ENCODE measurements at regions not wholly inside any gene's neighbourhood (a gene's known extent, or its start where the extent isn't known, plus 50 kb on each side); places are given as distances from the start of the nearest gene placed in this dataset.
"Not testable (repeated sequence)": the region's sequence is repeated elsewhere in the genome, so short reads cannot be mapped to it uniquely, and the experiment has no call there.

GRCh38 chr1:68777851-68778250, 281.0 kb upstream of the DEPDC1 start:
- H3K4me3 ChIP-seq: no peak overlapping the region
- no peak for DNase-seq (ENCODE audit: low read depth in 1 of 2, low spot score in 2 of 2)
- H3K36me3 ChIP-seq: no peaks in the 10 kb centered on the region
- H3K9me3 ChIP-seq (replicated peaks): peaks cover 6% of the 10 kb centered on the region; the same call in 1 of the 2 replicates
- no peak overlapping the region for H3K27ac ChIP-seq
- H3K27me3 ChIP-seq (replicated peaks): no peaks in the 10 kb centered on the region
- H3K4me1 ChIP-seq (replicated peaks): no peaks in the 10 kb centered on the region

GRCh38 chr1:68779841-68780240, 283.0 kb upstream of the DEPDC1 start:
- H3K4me3 ChIP-seq; H3K27me3 ChIP-seq (replicated peaks); H3K27ac ChIP-seq; DNase-seq (ENCODE audit: low read depth in 1 of 2, low spot score in 2 of 2); H3K36me3 ChIP-seq; H3K9me3 ChIP-seq (replicated peaks); H3K4me1 ChIP-seq (replicated peaks): not testable (repeated sequence)

GRCh38 chr1:68780919-68781318, 284.0 kb upstream of the DEPDC1 start:
- Histone ChIP-seq H3K4me3 (no peak overlapping the region), H3K36me3 (no peaks in the 10 kb centered on the region), H3K27ac (no peak overlapping the region), H3K9me3 (replicated peaks) (peaks cover 6% of the 10 kb centered on the region; the same call in 1 of the 2 replicates), H3K27me3 (replicated peaks) (no peaks in the 10 kb centered on the region), H3K4me1 (replicated peaks) (no peaks in the 10 kb centered on the region)
- DNase-seq (ENCODE audit: low read depth in 1 of 2, low spot score in 2 of 2): no peak

- H3K9me3 ChIP-seq (replicated peaks): peaks cover 6% of the 10 kb centered on the region; the same call in 1 of the 2 replicates
- no peaks in the 10 kb centered on the region for H3K4me1 ChIP-seq (replicated peaks)
- no peaks in the 10 kb centered on the region for H3K27me3 ChIP-seq (replicated peaks)
- H3K27ac ChIP-seq: no peak overlapping the region
- no peak for DNase-seq (ENCODE audit: low read depth in 1 of 2, low spot score in 2 of 2)
- H3K4me3 ChIP-seq: no peak overlapping the region
- no peaks in the 10 kb centered on the region for H3K36me3 ChIP-seq
These were observed 286.0 kb upstream of the DEPDC1 start for GRCh38 chr1:68782890-68783289.

GRCh38 chr1:68785328-68785727, 288.4 kb upstream of the DEPDC1 start:
- Histone ChIP-seq H3K4me3 (no peak overlapping the region), H3K27me3 (replicated peaks) (no peaks in the 10 kb centered on the region), H3K9me3 (replicated peaks) (no peaks in the 10 kb centered on the region), H3K4me1 (replicated peaks) (no peaks in the 10 kb centered on the region), H3K27ac (no peak overlapping the region), H3K36me3 (no peaks in the 10 kb centered on the region)
- DNase-seq (ENCODE audit: low read depth in 1 of 2, low spot score in 2 of 2): no peak

- no peak for DNase-seq (ENCODE audit: low read depth in 1 of 2, low spot score in 2 of 2)
- no peaks in the 10 kb centered on the region for H3K9me3 ChIP-seq (replicated peaks)
- H3K4me3 ChIP-seq: no peak overlapping the region
- no peaks in the 10 kb centered on the region for H3K4me1 ChIP-seq (replicated peaks)
- no peaks in the 10 kb centered on the region for H3K27me3 ChIP-seq (replicated peaks)
- H3K36me3 ChIP-seq: no peaks in the 10 kb centered on the region
- no peak overlapping the region for H3K27ac ChIP-seq
These were observed 291.9 kb upstream of the DEPDC1 start for GRCh38 chr1:68788762-68789161.

- Histone ChIP-seq H3K4me3 (no peak overlapping the region), H3K9me3 (replicated peaks) (no peaks in the 10 kb centered on the region), H3K4me1 (replicated peaks) (no peaks in the 10 kb centered on the region), H3K27me3 (replicated peaks) (no peaks in the 10 kb centered on the region), H3K27ac (no peak overlapping the region), H3K36me3 (no peaks in the 10 kb centered on the region)
- no peak for DNase-seq (ENCODE audit: low read depth in 1 of 2, low spot score in 2 of 2)
These were observed 294.9 kb upstream of the DEPDC1 start for GRCh38 chr1:68791800-68792199.

- Histone ChIP-seq H3K27ac (no peak overlapping the region), H3K4me1 (replicated peaks) (no peaks in the 10 kb centered on the region), H3K9me3 (replicated peaks) (no peaks in the 10 kb centered on the region), H3K36me3 (no peaks in the 10 kb centered on the region), H3K27me3 (replicated peaks) (no peaks in the 10 kb centered on the region), H3K4me3 (no peak overlapping the region)
- no peak for DNase-seq (ENCODE audit: low read depth in 1 of 2, low spot score in 2 of 2)
These were observed 299.1 kb upstream of the DEPDC1 start for GRCh38 chr1:68795956-68796355.

- DNase-seq (ENCODE audit: low read depth in 1 of 2, low spot score in 2 of 2): no peak
- Histone ChIP-seq H3K4me1 (replicated peaks) (no peaks in the 10 kb centered on the region), H3K27me3 (replicated peaks) (no peaks in the 10 kb centered on the region), H3K27ac (no peak overlapping the region), H3K4me3 (no peak overlapping the region), H3K36me3 (no peaks in the 10 kb centered on the region), H3K9me3 (replicated peaks) (no peaks in the 10 kb centered on the region)
These were observed 300.0 kb upstream of the DEPDC1 start for GRCh38 chr1:68796888-68797287.

GRCh38 chr1:68798071-68798470, 301.2 kb upstream of the DEPDC1 start:
- H3K36me3 ChIP-seq: no peaks in the 10 kb centered on the region
- H3K27ac ChIP-seq: no peak overlapping the region
- H3K27me3 ChIP-seq (replicated peaks): no peaks in the 10 kb centered on the region
- no peaks in the 10 kb centered on the region for H3K4me1 ChIP-seq (replicated peaks)
- no peaks in the 10 kb centered on the region for H3K9me3 ChIP-seq (replicated peaks)
- no peak overlapping the region for H3K4me3 ChIP-seq
- no peak for DNase-seq (ENCODE audit: low read depth in 1 of 2, low spot score in 2 of 2)

GRCh38 chr1:68799096-68799495, 302.2 kb upstream of the DEPDC1 start:
- no peaks in the 10 kb centered on the region for H3K9me3 ChIP-seq (replicated peaks)
- no peak overlapping the region for H3K27ac ChIP-seq
- no peaks in the 10 kb centered on the region for H3K27me3 ChIP-seq (replicated peaks)

GRCh38 chr1:68800182-68800581, 303.3 kb upstream of the DEPDC1 start:
- H3K36me3 ChIP-seq: no peaks in the 10 kb centered on the region
- no peaks in the 10 kb centered on the region for H3K9me3 ChIP-seq (replicated peaks)

More at GRCh38 chr1:68799096-68799495, 302.2 kb upstream of the DEPDC1 start:
- Histone ChIP-seq H3K36me3 (no peaks in the 10 kb centered on the region), H3K4me3 (no peak overlapping the region), H3K4me1 (replicated peaks) (no peaks in the 10 kb centered on the region)
- no peak for DNase-seq (ENCODE audit: low read depth in 1 of 2, low spot score in 2 of 2)

GRCh38 chr1:68801440-68801839, 304.6 kb upstream of the DEPDC1 start:
- DNase-seq (ENCODE audit: low read depth in 1 of 2, low spot score in 2 of 2): no peak
- H3K9me3 ChIP-seq (replicated peaks): no peaks in the 10 kb centered on the region

More at GRCh38 chr1:68800182-68800581, 303.3 kb upstream of the DEPDC1 start:
- no peaks in the 10 kb centered on the region for H3K27me3 ChIP-seq (replicated peaks)
- H3K27ac ChIP-seq: no peak overlapping the region
- H3K4me3 ChIP-seq: no peak overlapping the region
- no peak for DNase-seq (ENCODE audit: low read depth in 1 of 2, low spot score in 2 of 2)
- no peaks in the 10 kb centered on the region for H3K4me1 ChIP-seq (replicated peaks)

GRCh38 chr1:68805097-68805641, 308.3 kb upstream of the DEPDC1 start:
- DNase-seq (ENCODE audit: low read depth in 1 of 2, low spot score in 2 of 2): no peak
- H3K27me3 ChIP-seq (replicated peaks): no peaks in the 10 kb centered on the region
- H3K9me3 ChIP-seq (replicated peaks): no peaks in the 10 kb centered on the region
- H3K36me3 ChIP-seq: no peaks in the 10 kb centered on the region
- H3K4me1 ChIP-seq (replicated peaks): no peaks in the 10 kb centered on the region
- no peak overlapping the region for H3K27ac ChIP-seq
- H3K4me3 ChIP-seq: no peak overlapping the region

More at GRCh38 chr1:68801440-68801839, 304.6 kb upstream of the DEPDC1 start:
- H3K4me1 ChIP-seq (replicated peaks): no peaks in the 10 kb centered on the region
- no peak overlapping the region for H3K4me3 ChIP-seq
- no peaks in the 10 kb centered on the region for H3K36me3 ChIP-seq
- no peak overlapping the region for H3K27ac ChIP-seq
- H3K27me3 ChIP-seq (replicated peaks): no peaks in the 10 kb centered on the region

GRCh38 chr1:68808351-68808750, 311.5 kb upstream of the DEPDC1 start:
- Histone ChIP-seq H3K36me3 (no peaks in the 10 kb centered on the region), H3K27me3 (replicated peaks) (no peaks in the 10 kb centered on the region), H3K4me1 (replicated peaks) (no peaks in the 10 kb centered on the region), H3K27ac (no peak overlapping the region), H3K4me3 (no peak overlapping the region), H3K9me3 (replicated peaks) (no peaks in the 10 kb centered on the region)
- no peak for DNase-seq (ENCODE audit: low read depth in 1 of 2, low spot score in 2 of 2)
